ENCODE measurements at regions not wholly inside any gene's neighbourhood (a gene's known extent, or its start where the extent isn't known, plus 50 kb on each side); places are given as distances from the start of the nearest gene placed in this dataset.

DNA sequence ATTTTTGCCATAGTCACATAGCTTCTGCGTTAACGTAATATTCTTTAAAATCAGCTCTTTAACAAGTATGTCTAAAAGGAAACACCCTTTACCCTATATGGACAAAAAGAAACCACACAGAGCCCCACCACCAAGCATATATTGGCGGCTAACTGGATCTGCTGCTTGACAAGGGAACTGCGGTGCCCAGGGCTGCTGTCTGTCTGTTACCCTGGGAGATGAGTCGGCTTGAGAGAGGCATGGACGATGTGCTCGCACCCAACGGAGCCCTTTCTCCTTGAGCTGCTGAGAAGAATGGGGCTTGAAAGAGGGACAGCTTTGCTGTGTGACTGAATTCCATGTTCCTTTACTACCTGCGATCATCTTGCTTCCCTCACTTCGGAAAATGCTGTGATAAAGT is 158.6 kb upstream of the SHB start:
- DNase-seq (ENCODE audit: low spot score), result peak; percentile 10

DNA sequence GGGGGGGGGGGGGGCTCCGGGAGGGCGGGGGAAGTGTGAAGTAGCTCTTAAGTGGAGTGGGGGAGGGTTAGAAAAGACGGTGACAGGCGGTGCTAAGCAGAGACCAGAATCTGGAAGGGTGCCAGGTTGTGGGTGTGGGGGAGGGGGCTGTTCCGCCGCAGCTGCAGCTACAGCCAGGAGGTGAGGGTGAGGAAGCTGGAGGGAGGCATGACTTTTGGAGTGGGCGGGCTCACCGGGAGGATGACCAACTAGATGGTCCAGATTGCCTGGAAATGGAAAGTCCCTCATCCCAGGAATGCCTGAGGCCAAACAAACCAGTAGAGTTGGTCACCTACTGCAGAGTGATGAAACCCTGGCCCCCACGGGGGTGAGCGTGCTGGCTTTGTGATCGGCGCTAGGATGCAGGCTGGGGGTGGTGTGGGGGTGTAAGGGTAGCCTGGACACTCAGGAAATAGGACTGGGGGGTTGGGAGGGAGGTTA is 158.1 kb upstream of the SHB start:
- peak; percentile 13 for DNase-seq (ENCODE audit: low spot score)

DNA sequence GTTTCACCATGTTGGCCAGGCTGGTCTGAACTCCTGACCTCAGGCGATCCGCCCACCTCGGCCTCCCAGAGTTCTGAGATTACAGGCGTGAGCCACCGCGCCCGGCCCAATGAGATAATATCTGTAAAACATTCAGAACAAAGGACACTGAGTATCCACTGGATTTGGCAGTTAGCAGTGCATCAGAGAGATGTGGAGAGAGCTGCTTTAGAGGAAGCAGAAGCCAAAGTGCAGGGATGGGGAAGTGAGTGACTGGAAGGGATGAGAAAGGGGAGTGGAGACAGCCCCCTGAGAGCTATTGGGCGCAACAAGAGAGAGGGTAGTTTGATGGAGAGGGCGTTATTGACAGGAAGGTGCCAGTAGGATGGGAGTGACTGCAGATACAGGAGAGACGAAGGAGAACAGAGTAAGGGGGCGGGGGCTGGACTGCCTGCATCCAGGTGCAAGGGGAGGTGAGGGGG is 157.5 kb upstream of the SHB start:
- DNase-seq (ENCODE audit: low spot score), result no peak

DNA sequence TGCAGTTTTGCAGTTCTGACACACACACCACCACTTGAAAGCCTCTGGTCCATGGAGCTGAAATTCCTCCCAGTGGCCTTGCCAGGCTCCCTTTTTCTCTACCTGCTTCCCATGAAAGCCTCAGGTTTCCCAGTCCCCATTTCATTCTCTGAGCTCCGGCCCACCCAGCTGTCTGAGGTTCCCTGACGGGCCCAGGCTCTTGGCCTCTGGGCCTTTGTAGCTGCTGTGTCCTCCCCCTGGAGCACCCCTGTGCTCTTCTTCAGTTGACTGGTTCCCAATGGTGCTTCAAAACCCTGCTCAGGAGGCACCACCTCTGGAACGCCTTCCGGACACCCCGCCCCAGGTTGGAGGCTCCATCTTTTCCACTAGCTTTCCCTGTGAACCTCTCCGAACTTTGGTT is 155.9 kb upstream of the SHB start:
- DNase-seq (ENCODE audit: low spot score), result no peak

DNA sequence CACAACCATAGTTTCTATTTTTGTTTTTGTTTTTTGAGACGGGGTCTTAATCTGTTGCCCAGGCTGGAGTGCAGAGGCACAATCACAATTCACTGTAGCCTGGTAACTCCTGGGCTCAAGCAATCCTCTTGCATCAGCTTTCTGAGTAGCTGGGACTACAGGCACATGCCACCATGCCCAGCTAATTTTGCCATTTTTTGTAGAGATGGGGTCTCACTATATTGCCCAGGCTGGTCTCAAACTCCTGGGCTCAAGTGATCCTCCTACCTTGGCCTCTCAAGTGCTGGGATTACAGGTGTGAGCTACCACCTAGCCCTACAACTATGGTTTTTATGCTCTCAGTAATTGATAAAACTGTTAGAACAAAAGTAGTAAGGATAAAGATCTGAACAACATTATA is 147.5 kb upstream of the SHB start:
- no peak for DNase-seq (ENCODE audit: low spot score)

DNA sequence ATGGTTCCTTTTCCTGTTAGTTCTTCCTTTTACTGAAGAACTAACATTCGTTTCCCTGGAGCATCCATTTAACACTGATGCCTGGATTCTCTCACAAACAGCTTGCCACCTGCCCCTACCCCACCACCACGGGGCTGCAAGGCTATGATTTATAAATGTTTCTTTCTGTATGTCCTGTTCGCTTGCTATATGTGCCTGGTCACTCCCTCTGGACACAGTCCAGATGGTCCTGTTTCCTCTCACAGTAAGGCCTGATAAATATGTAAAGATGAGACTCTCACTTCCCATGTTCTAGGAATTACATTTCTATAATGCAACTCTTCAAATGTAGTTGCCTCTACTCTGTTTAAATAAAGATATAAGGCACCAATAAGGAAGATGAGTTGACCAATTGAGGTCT is 146.4 kb upstream of the SHB start:
- no peak for DNase-seq (ENCODE audit: low spot score)

DNA sequence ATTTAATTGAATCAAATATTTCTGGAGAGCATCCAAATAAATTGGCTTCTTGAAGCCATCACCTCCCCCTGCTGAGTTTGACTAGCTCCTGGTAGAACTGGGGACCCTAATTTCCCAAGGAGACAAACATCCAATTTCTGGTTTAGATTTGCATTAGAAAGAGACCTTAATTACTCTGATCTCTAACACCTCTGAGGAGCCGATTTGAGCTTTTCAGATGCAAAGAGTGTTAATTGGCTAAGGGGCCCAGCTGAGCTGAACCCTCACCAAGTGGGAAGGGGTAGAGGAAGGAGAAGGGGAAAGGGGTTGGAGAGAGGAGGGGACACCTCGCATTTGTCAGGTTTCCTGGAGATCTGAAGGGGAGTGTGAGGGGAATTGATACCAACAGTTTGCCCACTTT is 145.4 kb upstream of the SHB start:
- DNase-seq (ENCODE audit: low spot score), result no peak

DNA sequence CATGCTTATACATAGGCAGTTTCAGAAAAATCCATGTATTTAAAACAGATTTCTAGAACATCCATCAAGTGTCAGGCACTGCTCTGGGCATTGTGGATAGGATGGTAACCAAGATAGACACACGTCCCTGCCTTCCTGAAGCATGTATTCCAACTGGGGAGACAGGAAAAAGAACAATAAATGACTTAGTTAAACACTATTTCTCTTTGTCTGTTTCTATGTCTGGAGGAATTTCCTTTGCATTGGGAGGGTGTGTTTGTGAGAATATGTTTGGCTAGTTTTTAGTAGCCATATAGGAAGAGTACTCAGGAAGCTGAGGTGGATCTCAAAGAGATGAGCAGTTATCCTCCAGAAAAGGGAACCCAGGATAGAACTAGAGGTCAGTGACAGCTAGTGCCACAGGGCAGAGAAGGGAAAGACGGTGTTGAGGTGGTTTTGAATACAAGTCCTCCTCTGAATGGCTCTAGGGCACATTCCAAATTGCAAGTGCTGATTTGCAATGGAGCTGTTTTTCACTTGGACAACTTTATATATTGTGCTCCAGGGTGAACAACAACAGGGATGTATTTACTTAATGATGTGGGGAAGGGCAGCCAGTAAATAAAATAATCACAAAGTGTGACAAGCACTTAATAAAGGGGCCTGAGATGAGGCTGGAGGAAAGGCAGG is 144.7 kb upstream of the SHB start:
- no peak for DNase-seq (ENCODE audit: low spot score)

DNA sequence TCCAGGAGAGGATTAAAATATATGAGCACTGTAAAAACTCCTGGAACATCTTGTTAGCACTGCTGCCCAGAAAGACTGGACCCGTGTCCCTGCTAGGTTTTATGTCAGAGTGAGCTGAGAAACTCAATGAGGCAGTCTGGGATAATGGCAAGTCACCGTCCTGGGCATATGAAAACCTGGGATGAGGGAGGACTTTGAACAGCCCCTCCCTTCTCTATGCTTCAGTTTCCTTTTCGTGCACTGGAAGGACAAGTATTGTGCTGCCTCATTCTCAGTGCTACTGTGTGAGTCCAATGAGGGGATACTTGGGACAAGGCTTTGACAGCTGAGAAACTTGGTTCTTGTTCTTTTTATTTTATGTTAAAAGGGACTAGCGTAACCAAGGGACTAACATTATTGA is 143.0 kb upstream of the SHB start:
- no peak for DNase-seq (ENCODE audit: low spot score)

DNA sequence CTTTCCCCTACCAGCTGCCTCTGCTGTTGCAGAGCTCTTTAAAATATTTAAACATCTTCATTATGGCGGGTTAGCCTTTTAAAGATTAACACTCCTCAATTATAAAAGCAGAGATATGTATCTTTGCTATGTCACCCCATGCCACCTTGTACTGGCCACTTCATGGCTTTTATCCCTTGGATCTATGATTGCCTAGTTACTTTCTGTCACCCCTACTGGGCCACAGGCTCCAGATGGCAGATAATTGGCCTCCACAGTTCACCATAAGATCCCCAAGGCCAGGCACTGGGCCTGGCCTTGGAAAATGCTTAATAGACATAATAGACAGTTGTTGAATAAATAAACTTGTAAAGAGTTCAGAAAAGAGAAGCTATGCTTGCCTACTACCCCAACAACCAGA is 142.0 kb upstream of the SHB start:
- no peak for DNase-seq (ENCODE audit: low spot score)

DNA sequence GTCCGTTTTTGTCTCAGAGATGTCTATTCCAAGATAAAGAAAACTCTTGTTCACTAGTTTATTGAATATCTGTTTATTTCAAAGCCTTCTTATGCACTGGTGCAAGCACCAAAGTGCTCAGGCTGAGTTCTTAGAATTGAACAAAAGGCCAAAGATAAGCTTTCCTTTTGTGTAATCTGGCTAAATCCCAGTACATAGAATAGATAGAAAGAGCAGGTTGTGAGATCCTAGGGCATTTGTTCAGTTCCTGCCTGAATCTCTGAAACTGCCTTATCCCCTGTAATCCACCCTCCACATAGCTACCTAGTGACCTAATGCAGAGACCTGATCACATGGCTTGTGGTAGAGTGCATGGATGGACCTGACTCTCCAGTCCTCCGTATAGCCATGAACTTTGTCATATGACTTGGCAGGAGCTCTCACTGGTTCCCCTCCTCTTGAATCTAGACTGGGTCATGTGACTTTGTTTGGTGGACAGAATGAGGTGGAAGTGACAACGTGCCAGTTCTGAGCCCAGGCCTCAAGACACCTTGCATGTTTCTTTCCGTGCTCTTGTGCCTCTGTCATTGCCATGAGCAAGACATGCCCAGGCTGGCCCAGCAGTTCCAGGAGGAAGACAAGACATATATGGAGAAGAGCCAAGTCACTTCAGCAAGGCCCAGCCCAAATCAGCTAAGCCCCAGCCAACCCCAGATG is 139.3 kb upstream of the SHB start:
- no peak for DNase-seq (ENCODE audit: low spot score)

DNA sequence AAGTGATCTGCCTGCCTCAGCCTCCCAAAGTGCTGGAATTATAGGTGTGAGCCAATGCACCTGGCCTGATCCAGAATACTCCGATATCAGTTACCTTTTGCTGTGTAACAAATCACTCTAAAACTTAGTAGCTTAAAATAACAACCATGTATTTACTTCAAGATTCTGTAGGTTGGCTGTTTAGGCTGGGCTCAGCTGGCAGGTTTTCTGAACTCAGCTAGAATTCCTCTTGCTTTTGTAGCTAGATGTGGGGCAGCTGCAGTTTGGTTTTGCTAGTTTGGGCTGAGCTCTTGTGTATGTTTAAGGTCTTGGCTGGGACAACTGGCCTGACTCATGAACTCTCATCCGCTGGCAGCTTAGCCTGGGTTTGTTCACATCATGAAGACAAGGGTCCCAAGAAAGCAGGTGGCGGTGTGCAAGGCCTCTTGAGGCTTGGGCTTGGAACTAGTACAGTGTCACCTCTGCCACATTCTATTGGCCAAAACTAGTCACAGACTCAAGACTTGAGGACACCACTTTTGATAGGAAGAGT is 138.3 kb upstream of the SHB start:
- DNase-seq (ENCODE audit: low spot score), result no peak

DNA sequence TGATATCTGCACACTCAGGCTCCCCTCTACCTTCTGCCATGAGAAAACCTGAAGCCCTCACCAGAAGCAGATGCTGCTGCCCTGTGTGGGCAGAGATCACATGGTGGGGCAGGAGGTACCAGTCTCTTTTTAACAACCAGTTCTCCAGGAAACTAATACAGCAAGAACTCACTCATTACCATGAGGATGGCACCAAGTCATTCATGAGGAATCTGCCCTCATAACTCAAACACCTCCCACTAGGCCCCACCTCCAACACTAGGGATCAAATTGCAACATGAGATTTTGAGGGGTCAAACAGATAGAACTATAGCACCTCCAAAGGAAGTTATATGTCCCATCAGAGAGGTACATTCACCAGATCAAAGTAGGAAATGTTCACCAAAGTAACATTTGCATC is 136.3 kb upstream of the SHB start:
- DNase-seq (ENCODE audit: low spot score), result no peak

DNA sequence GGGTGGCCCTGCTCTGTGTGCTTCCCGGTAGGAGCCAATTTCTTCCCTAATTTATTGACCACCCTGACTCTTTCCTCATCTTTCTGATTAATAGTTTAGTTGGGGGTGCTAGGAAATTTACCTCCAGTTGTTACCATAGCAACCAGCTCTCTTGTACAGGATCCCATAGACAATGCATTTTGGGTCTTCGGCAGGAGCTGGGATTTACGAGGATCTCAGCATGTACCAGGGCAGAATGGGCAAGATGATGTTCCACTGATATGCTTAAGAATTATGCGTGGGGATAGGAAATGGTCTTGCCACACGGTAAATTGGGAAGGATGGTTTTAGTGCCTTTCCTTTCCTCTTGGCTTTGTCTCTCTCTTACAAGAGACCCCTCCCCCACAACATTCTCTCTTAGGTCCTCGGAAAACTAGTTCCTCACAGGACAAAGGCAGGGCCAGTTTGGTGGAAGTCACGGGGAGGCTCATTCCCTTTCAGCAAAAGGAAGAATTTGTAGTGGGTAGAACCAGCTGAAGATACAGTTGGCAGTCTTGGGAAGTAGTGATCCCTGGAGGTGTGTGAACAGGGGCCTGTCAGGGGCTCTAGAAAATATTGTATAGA is 133.4 kb upstream of the SHB start:
- DNase-seq (ENCODE audit: low spot score), result no peak

DNA sequence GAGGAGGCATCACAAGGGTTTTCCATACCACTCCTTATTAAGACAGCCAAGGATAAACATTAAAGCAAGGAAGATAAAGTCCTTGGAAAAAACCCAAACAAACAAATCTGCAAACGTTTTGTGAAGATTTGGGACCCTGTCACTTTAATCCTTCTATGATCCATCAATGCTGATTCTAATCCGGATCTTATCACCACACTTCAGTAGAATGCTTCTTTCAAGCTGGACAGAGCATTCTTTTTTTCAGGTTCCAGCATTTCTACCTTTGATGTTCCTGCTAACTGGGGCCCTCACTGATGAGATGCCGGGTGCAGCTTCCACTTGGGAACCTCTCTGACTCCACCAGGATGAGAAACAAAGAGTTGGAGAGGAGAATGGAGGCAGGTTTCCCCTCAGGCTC is 132.8 kb upstream of the SHB start:
- DNase-seq (ENCODE audit: low spot score), result no peak

DNA sequence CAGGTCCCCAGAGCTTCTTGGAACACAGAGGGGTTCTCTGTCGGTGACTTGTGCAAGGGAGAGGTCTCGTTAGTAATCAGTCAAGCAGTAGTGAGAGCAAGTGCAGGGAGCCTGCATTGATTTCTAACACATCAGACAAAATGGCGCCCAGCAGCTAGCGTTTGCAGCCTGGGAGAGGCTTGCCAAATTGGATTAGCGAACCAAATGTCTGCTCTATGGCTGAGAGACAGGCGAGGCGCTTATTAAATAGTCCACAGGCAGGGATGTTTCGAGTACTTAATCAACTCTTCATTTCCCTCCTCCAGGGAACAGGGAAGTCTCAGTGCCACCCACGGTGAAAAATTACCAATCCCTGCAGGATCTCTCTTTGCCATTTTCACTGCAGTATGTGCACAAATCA is 131.4 kb upstream of the SHB start:
- peak; percentile 2 for DNase-seq (ENCODE audit: low spot score)

DNA sequence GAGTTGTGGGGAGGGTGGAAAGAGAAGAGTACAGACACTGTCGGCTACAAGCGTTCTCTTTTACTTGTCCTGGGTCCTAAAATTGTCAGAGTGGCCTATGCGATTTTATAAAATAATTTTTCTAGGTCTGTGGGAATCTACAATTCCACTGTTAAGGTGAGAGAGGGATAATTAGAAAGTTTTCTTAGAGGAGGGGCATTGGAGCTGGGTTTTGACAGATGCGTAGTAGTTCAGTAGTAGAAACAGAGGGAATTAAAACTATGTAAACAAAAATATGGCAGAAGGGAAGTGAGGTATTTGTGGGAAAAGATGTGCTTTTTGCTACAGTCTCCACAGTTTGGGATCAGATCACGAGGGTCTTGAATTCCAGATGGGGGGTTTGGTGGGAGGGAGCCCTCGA is 129.1 kb upstream of the SHB start:
- DNase-seq (ENCODE audit: low spot score), result no peak

DNA sequence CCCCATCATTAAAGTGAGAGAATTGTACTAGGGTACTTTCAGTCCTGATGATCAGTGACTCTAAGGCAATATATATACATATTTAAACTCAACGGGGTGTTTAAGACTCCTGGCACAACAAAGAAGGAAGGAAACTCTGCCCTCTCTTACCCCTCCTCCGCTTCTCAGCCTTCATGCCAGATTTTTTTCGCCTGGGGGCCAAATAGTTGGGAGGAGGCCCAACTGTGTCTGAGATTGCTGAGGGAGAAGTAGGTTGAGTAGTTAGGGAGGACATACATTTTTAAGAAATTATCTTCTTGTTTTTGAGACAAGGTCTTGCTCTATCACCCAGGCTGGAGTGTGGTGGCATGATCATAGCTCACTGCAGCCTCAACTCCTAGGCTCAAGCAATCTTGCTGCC is 127.7 kb upstream of the SHB start:
- DNase-seq (ENCODE audit: low spot score), result no peak

DNA sequence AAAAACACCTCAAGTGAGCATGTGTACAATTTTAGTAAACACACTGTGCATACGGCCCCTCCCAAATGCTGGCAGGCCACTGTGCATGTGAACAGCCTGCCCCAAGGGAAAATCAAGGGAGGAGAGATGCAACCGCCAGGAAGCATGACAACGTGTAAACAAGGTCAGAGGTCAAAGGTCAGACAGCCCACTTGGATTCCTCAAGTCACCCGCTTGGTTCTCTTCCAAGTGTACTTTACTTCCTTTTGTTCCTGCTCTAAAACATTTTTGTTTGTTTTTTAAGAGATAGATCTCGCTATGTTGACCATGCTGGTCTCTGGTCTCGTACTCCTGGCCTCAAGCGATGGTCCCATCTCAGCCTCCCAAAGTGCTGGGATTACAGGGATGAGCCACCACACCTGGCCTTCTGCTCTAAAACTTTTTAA is 126.7 kb upstream of the SHB start:
- no peak for DNase-seq (ENCODE audit: low spot score)

DNA sequence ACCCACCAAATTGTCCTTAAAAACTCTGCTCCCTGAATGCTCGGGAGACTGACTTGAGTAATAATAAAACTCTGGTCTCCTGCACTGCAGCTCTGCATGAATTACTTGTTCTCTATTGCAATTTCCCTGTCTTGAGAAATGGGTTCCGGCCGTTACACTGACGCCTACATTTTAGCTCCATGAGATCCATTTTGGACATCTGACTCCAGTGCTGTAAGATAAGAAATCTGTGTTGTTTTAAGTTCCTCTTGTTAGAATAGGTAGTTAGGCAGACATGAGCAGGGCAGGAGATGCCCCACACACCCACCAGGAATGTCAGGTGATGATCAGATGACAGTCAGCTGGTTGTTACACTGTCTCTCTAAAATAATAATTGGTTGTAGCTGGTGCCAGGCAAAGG is 125.8 kb upstream of the SHB start:
- no peak for DNase-seq (ENCODE audit: low spot score)

DNA sequence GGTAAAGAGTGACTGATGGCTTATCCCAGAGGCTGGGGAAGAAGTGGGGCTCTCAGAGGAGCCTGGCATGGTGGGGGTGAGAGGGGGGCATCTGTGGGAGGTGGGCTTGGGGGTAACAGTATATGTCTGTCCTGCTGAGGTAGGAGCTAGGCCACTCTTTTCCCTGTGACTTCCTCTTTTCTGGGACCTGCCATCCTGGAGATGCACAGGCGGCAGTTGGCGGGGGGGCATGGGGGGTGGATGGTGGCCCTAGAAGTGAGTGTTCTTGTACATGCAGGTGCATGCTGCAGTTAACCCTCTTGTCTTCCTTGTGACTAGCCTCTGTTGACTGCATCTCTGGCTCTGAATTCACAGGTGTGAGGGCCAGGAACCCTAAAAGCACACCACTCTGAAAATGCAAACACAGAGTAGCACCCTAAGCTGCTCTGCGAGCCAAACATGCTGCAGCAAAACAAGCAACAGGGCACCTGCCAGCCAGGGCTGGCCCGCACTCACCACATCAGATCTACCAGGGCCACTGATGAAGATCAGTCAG is 123.8 kb upstream of the SHB start:
- no peak for DNase-seq (ENCODE audit: low spot score)

DNA sequence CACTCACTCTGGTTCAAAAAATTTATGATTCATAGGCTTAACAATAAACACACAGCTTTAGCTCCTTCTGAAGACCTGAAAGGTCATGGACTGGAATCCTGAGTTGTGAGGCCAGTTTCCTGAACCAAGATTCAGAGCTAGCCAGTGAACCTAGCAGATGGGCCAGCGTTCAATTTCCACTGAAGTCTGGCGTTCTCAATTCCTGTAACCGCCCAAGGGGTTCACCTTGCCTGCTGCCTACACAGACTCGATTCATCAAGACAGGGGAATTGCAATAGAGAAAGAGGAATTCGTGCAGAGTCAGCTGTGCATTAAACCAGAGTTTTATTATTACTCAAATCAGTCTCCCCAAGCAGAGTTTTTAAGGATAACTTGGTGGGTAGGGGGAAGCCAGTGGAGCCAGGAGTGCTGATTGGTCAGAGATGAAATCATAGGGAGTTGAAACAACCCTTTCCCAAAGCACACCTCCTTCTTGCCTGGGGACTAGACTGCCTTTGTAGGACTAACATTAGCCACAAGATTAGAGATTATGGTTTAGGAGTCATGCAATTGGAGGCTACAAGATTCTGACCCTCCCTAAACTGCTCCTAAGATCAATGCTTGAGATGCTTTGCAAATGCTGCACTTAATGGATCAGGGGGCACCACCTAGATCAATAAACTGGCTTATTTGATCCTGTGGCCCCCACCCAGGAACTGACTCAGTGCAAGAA is 117.5 kb upstream of the SHB start:
- DNase-seq (ENCODE audit: low spot score), result no peak
